ENCODE measurements at regions not wholly inside any gene's neighbourhood (a gene's known extent, or its start where the extent isn't known, plus 50 kb on each side); places are given as distances from the start of the nearest gene placed in this dataset.

GRCh38 chr3:64970634-64971033 lies 282.8 kb upstream of the ADAMTS9 start:
- no peaks in the 10 kb centered on the region for H3K36me3 Mint-ChIP-seq (ENCODE audit: low read depth, unreplicated experiment)
- H3K27ac Mint-ChIP-seq (ENCODE audit: unreplicated experiment), result no peak overlapping the region
- no peak for FAIRE-seq
- Histone ChIP-seq H2AFZ (ENCODE audit: low read depth, low read length) (no peak overlapping the region), H3K4me2 (ENCODE audit: low read length) (no peak overlapping the region), H3K9me3 (ENCODE audit: insufficient read depth, low read depth, low read length) (no peaks in the 10 kb centered on the region), H3K4me3 (ENCODE audit: insufficient read depth, low read depth, low read length) (no peak overlapping the region), H3K9ac (ENCODE audit: low read length) (no peak overlapping the region), H3K27me3 (ENCODE audit: insufficient read depth, low read length) (no peaks in the 10 kb centered on the region), H3K79me2 (ENCODE audit: insufficient read depth, low read length) (no peaks in the 10 kb centered on the region), H3K36me3 (ENCODE audit: insufficient read depth, low read length) (no peaks in the 10 kb centered on the region), H4K20me1 (ENCODE audit: insufficient read depth, low read length) (no peaks in the 10 kb centered on the region), H3K27ac (ENCODE audit: low read depth, low read length) (no peak overlapping the region), H3K4me1 (ENCODE audit: insufficient read depth, low read length) (no peaks in the 10 kb centered on the region)
- no peaks in the 10 kb centered on the region for H3K9me3 Mint-ChIP-seq (ENCODE audit: unreplicated experiment)
- TF ChIP-seq EZH2 (IDR thresholded peaks at IDR 0.05; ENCODE audit: insufficient read depth, low read length) (no peak), CTCF (IDR thresholded peaks at IDR 0.05; ENCODE audit: insufficient read depth, low read depth, low read length) (no peak)
- DNase-seq (ENCODE audit: low read depth), result no peak
- H3K4me1 Mint-ChIP-seq (ENCODE audit: low read depth, unreplicated experiment), result peaks cover 27% of the 10 kb centered on the region
- H3K27me3 Mint-ChIP-seq (ENCODE audit: low read depth, unreplicated experiment), result no peaks in the 10 kb centered on the region
- no peak overlapping the region for H3K4me3 Mint-ChIP-seq (ENCODE audit: unreplicated experiment)

GRCh38 chr3:64961301-64961700 lies 273.5 kb upstream of the ADAMTS9 start:
- FAIRE-seq, result no peak

More at GRCh38 chr3:64961301-64961700, 273.5 kb upstream of the ADAMTS9 start:
- Histone ChIP-seq H3K4me1 (ENCODE audit: insufficient read depth, low read length) (no peaks in the 10 kb centered on the region), H2AFZ (ENCODE audit: low read depth, low read length) (no peak overlapping the region), H4K20me1 (ENCODE audit: insufficient read depth, low read length) (no peaks in the 10 kb centered on the region), H3K4me2 (ENCODE audit: low read length) (no peak overlapping the region), H3K36me3 (ENCODE audit: insufficient read depth, low read length) (no peaks in the 10 kb centered on the region), H3K9ac (ENCODE audit: low read length) (no peak overlapping the region), H3K27ac (ENCODE audit: low read depth, low read length) (no peak overlapping the region), H3K9me3 (ENCODE audit: insufficient read depth, low read depth, low read length) (no peaks in the 10 kb centered on the region), H3K27me3 (ENCODE audit: insufficient read depth, low read length) (no peaks in the 10 kb centered on the region), H3K79me2 (ENCODE audit: insufficient read depth, low read length) (no peaks in the 10 kb centered on the region), H3K4me3 (ENCODE audit: insufficient read depth, low read depth, low read length) (no peak overlapping the region)
- Mint-ChIP-seq H3K4me3 (ENCODE audit: unreplicated experiment) (no peak overlapping the region), H3K4me1 (ENCODE audit: low read depth, unreplicated experiment) (no peaks in the 10 kb centered on the region), H3K9me3 (ENCODE audit: unreplicated experiment) (peaks cover 3% of the 10 kb centered on the region), H3K27me3 (ENCODE audit: low read depth, unreplicated experiment) (peaks cover 4% of the 10 kb centered on the region), H3K36me3 (ENCODE audit: low read depth, unreplicated experiment) (no peaks in the 10 kb centered on the region), H3K27ac (ENCODE audit: unreplicated experiment) (no peak overlapping the region)
- no peak for DNase-seq (ENCODE audit: low read depth)
- TF ChIP-seq CTCF (IDR thresholded peaks at IDR 0.05; ENCODE audit: insufficient read depth, low read depth, low read length) (no peak), EZH2 (IDR thresholded peaks at IDR 0.05; ENCODE audit: insufficient read depth, low read length) (no peak)
